Kidney tubule cell (primary cell): ENCODE measurements at regions not wholly inside any gene's neighbourhood (a gene's known extent, or its start where the extent isn't known, plus 50 kb on each side); places are given as distances from the start of the nearest gene placed in this dataset.

Source experiments
- DNase-seq: peaks from one replicate; pipeline ENCODE4 v3.0.0-alpha.2; 2018; ENCODE audit warnings: low spot score

GRCh38 chr6:113049190-113049589 is 702.1 kb downstream of the RFPL4B start:
- no peak for DNase-seq

DNA sequence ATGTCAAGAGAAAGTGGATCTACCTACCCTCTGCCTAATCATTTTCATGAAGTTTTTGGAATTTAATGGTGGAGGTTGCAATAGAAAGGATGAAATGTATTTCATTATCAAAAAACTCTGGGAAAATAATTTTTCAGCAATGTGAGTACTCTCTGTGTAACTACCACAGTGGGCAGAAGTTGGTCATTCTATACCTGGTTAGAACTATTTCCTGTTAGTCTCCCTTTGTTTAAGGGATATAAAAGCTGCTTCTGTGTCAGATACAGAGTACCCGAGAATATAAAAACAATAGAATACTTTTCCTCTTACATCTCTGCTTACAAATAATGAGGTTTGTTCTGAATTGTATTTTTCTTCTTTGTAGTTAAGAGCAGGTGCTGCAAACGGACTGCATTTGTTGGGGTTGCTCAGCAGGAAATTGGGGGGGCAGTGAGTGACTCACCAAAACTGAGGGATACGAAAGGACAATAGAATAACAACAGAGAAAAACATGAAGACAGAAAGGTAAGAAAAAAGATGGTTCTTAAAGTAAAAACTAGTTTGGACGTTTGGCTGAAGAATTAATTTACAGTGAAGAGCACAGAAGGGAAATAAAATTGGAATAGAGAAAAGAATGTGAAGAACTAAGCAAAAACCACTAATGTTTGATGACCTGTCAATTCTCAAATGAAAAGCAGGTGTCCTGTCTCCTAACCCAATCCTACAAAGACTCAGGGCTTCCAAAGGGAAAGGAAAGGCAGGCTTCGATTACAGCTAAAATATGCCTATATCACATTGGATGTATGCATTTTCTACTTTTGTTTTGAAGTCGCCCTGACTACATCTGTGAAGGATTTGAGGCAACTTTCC is 703.1 kb downstream of the RFPL4B start:
- DNase-seq, result peak; percentile 14

DNA sequence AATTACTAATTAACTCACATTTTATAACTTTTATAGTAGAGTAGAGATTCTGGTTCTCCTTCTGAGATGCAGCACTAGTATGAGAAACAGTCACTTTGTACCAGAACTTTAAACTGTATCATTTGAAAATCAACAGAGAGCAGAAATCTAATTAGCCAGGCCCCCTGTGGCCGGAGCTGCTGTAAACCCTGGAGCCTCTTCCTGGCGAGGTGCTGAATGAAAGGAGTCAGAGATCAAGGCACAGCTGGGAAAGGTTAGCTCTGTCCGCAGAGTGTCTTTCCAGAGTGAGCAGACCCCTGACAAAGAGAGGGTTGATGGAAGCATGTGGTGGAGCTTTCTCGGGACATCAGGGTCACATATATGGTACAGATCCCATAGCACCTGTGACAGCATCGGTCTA is 703.8 kb downstream of the RFPL4B start:
- no peak for DNase-seq

DNA sequence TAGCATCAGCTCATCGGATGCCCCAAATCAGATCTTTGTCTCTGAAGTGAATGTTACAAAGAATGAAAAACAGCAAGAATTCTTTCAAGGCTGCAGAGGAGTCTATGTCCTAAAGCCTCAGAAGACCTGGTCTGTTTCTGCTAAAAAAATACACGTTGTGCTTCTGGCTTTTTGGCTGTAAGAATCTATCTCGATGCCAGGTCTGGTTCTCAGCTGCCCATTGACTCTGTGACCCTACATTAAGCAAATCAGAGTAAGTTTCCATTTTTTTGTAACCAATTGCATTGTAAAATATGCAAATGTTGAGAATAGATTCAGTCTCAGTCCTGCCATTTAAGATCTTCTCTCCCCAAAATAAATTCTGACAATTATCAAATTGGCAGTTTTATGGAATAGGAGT is 705.4 kb downstream of the RFPL4B start:
- no peak for DNase-seq

DNA sequence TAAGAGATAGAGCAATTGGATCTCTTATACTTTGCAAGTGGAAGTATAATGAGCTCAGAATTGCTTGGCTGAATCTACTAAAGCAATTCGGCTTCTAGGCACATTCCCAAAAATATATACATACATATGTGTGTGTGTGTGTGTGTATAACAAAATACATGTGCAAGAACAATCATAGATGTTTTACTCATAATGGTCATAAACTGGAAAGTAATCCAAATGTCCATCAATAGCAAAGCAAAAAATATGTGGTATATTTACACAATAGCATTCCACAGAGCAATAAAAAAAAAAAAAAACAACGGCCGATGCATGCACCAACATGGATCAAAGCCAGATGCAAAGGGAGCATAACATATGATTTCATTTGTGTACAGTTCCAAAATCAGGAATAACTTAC is 707.9 kb downstream of the RFPL4B start:
- no peak for DNase-seq

GRCh38 chr6:113055998-113056397 is 708.9 kb downstream of the RFPL4B start:
- no peak for DNase-seq

- DNase-seq, result no peak
Measured at GRCh38 chr6:113057567-113058053, 710.5 kb downstream of the RFPL4B start.

- no peak for DNase-seq
Measured at GRCh38 chr6:113060664-113061063, 713.5 kb downstream of the RFPL4B start.

DNA sequence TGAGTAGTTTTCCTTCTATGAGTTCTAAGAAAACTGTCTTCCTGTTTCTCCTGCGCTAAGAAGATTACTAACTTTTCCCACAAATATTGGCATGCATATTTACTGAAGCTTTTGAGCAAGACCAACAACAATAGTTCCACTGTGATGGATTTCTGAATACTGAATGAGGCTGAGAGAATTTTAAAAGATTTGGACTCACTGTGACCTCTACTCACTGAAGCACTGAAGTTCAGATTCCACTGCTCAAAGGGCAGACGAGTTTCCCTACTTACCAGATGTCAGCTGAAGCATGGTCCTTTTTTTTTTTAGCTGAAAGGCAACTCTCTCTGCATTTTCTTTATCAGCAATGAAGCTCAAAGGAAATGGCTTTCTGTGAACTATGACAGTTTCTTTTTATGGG is 718.5 kb downstream of the RFPL4B start:
- DNase-seq, result peak; percentile 20

DNA sequence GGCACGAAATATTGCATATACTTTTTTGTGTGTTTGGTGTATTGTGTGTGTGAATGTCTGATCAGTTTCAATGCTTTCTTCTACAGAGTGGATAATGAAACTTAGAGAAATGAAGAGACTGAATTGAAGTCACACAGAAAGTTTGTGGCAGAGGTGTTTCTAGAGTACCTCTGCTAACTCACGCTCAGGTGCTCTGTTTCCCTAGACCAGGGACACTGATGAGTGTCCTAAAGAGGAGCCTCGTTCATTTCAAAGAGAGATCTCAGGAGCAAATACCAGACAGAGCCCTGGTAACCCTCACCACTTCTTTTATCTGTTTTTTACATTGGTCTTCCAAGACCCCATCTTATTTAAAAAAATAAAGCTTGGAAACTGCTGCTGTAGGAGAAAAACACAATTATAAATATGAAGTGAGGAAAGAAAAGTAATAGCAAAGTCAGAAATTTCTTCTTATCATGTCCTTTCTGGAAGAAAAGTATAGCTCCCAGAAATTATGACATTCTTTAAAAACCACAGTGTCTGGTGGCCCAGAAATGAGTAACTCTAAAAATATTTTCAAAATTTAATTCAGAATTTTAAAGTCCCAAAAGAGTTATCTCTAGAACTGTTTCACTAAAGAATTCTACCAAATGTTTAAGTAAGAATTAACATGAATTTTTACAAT is 720.6 kb downstream of the RFPL4B start:
- peak; percentile 18 for DNase-seq

GRCh38 chr6:113068570-113068969 is 721.4 kb downstream of the RFPL4B start:
- DNase-seq, result no peak

- peak; percentile 45 for DNase-seq
Measured at GRCh38 chr6:113070681-113071080, 723.6 kb downstream of the RFPL4B start.

GRCh38 chr6:113073611-113074191 is 726.6 kb downstream of the RFPL4B start:
- DNase-seq, result peak; percentile 28

DNA sequence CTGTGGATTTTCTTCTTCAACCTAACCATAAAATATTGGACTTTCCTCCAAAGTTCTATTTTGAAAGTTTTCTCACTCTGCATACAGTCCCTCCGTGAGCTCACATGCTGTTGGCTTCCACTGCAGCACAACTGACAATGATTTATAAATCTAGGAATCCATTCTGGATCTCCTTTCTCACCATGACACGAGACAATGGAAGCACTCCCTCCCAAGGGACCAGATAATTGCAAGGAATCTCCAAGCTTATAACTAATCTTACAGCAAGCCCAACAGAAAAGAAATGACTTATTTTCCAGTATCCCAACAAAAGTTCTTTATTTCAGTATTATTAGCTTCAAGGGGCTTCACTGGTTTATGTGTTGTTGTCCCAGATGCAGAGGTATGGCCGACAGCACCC is 729.0 kb downstream of the RFPL4B start:
- no peak for DNase-seq

DNA sequence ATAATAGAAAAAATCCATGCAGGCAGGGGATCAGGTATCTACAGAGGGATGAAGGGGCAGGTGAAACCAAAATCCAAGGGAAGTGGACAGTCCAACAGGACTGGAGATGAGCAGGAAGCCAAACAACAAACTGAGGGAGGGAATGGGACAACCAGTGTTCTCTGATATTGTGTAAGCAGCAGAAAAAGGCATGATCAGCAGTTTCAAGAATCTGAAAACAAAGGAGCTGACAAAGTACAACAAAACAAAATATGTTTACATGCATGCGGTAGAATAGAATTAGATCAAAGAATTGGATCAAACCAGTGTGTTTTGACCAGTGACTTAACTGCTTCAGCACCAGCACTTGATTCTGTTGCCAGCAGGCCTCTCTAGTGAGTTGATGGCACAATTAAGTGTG is 729.7 kb downstream of the RFPL4B start:
- no peak for DNase-seq

DNA sequence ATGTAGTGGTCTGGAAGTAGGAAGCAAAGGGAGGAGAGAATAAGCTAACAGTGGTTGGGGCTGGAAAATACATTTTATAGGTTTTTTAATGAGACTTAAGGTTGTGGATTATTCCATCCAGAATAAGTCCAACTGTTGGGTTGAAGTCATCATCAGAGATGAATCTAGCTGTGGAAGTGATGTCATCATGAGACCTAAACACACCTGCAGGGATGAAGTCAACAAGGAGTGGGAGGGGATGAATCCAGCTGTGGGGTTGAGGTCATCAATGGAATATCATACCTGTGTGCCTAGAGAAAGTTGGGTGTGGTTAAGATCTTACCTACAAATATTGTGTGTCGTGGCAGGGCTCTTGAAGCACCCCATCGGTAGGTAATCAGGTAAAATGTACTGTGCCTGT is 730.7 kb downstream of the RFPL4B start:
- DNase-seq, result no peak

GRCh38 chr6:113078791-113079190 is 731.7 kb downstream of the RFPL4B start:
- DNase-seq, result no peak

- DNase-seq, result peak; percentile 36
Measured at GRCh38 chr6:113082745-113083144, 735.6 kb downstream of the RFPL4B start.

GRCh38 chr6:113083947-113084346 is 736.8 kb downstream of the RFPL4B start:
- DNase-seq, result no peak

- no peak for DNase-seq
Measured at GRCh38 chr6:113089056-113089455, 741.9 kb downstream of the RFPL4B start.

DNA sequence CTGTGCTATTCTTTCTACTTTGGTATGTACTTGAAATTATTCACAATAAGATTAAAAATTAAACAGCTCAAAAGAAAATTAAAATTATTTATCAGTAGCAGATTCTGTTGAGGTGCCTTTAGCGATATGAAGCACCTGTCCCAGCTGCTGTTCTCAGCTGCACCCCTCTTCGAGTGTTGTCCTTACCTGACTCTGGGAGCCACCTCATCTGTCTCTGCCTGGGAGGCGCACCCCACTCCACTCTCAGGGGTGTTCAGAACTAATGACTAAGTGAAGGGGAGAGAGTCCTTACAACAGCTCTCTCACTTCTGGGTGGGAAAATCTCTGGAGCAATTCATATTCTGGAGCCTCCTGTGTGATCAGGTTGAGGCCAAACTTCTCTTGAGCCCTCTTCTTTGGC is 745.7 kb downstream of the RFPL4B start:
- DNase-seq, result no peak

DNA sequence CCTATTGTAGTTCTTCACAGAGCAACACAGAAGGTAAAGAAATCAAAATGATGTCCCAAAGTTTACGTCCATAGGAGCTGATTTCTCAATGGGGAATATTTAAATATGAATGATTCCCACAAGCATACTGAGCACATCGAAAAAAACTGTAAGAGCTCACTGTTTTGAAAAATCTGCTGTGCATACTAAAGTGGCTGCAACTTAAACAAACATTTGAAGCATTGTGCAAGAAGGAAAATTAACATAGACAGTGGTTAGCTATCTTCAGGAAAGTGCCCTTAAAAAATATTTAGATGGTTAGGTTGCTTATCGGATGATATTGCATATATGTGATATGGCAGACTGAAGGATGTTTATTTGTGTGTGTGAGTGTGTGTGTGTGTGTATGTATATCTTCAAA is 747.6 kb downstream of the RFPL4B start:
- no peak for DNase-seq

- no peak for DNase-seq
Measured at GRCh38 chr6:113095841-113096240, 748.7 kb downstream of the RFPL4B start.
